22Rv1 (cell line): ENCODE measurements at regions not wholly inside any gene's neighbourhood (a gene's known extent, or its start where the extent isn't known, plus 50 kb on each side); places are given as distances from the start of the nearest gene placed in this dataset.

Source experiments
- ZFX ChIP-seq: fragments of 450-650 bp; IDR thresholded peaks from 2 replicates; pipeline ENCODE4 v1.6.1; 2017; ENCODE audit warnings: antibody characterized with exemption, borderline replicate concordance
- TF ChIP-seq, protein P1 (sequence below): fragments of 450-650 bp; IDR thresholded peaks from 2 replicates; pipeline ENCODE4 v1.5.1; 2017; ENCODE audit warnings: mild to moderate bottlenecking

GRCh38 chrX:79573760-79574159, 206.6 kb upstream of the ITM2A start:
- TF ChIP-seq, protein P1, sequence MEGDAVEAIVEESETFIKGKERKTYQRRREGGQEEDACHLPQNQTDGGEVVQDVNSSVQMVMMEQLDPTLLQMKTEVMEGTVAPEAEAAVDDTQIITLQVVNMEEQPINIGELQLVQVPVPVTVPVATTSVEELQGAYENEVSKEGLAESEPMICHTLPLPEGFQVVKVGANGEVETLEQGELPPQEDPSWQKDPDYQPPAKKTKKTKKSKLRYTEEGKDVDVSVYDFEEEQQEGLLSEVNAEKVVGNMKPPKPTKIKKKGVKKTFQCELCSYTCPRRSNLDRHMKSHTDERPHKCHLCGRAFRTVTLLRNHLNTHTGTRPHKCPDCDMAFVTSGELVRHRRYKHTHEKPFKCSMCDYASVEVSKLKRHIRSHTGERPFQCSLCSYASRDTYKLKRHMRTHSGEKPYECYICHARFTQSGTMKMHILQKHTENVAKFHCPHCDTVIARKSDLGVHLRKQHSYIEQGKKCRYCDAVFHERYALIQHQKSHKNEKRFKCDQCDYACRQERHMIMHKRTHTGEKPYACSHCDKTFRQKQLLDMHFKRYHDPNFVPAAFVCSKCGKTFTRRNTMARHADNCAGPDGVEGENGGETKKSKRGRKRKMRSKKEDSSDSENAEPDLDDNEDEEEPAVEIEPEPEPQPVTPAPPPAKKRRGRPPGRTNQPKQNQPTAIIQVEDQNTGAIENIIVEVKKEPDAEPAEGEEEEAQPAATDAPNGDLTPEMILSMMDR = no peak
- TF ChIP-seq ZFX = no peak
